NT2/D1 (cell line): ENCODE measurements at regions not wholly inside any gene's neighbourhood (a gene's known extent, or its start where the extent isn't known, plus 50 kb on each side); places are given as distances from the start of the nearest gene placed in this dataset.

ENCODE experiments used
- SUZ12 ChIP-seq: IDR thresholded peaks from 2 replicates; pipeline ENCODE4 v1.6.1; 2011; ENCODE audit not compliant: insufficient read length, insufficient read depth; ENCODE audit errors: extremely low read depth
- YY1 ChIP-seq: IDR thresholded peaks from 2 replicates; pipeline ENCODE4 v1.6.1; 2011; ENCODE audit not compliant: insufficient read length, insufficient read depth
- ZNF274 ChIP-seq: IDR thresholded peaks from 2 replicates; pipeline ENCODE4 v1.6.1; 2011; ENCODE audit warnings: mild to moderate bottlenecking, low read depth, low read length

GRCh38 chr22:49678842-49679170 lies 148.9 kb downstream of the BRD1 start:
- TF ChIP-seq ZNF274 (no peak), YY1 (no peak), SUZ12 (no peak)
